GM18868 (cell line): ENCODE measurements at regions not wholly inside any gene's neighbourhood (a gene's known extent, or its start where the extent isn't known, plus 50 kb on each side); places are given as distances from the start of the nearest gene placed in this dataset.

Experiments used
- ATAC-seq: cut with Tn5 transposase; IDR thresholded peaks from one replicate; pipeline ENCODE4 v1.9.1; 2021; ENCODE audit warnings: mild to moderate bottlenecking, moderate library complexity; ENCODE audit not compliant: unreplicated experiment

GRCh38 chr5:158485047-158485446 is 614.7 kb downstream of the EBF1 start:
- ATAC-seq: no peak

GRCh38 chr5:158484150-158484549 is 615.6 kb downstream of the EBF1 start:
- no peak for ATAC-seq

GRCh38 chr5:158483281-158483860 is 616.3 kb downstream of the EBF1 start:
- ATAC-seq: no peak

- ATAC-seq: no peak
Measured at GRCh38 chr5:158482125-158482524, 617.6 kb downstream of the EBF1 start.

- no peak for ATAC-seq
Measured at GRCh38 chr5:158478139-158478538, 619.2 kb upstream of the CLINT1 start.

- ATAC-seq: no peak
Measured at GRCh38 chr5:158477214-158477613, 618.3 kb upstream of the CLINT1 start.

- no peak for ATAC-seq
Measured at GRCh38 chr5:158473016-158473635, 614.2 kb upstream of the CLINT1 start.

- no peak for ATAC-seq
Measured at GRCh38 chr5:158471535-158471924, 612.6 kb upstream of the CLINT1 start.

GRCh38 chr5:158470764-158471534 is 612.0 kb upstream of the CLINT1 start:
- ATAC-seq: no peak

- no peak for ATAC-seq
Measured at GRCh38 chr5:158468444-158468843, 609.5 kb upstream of the CLINT1 start.

- ATAC-seq: no peak
Measured at GRCh38 chr5:158466191-158466590, 607.2 kb upstream of the CLINT1 start.

GRCh38 chr5:158465086-158465972 is 606.4 kb upstream of the CLINT1 start:
- no peak for ATAC-seq

GRCh38 chr5:158464383-158464782 is 605.4 kb upstream of the CLINT1 start:
- ATAC-seq: no peak

GRCh38 chr5:158463938-158464337 is 605.0 kb upstream of the CLINT1 start:
- no peak for ATAC-seq

- no peak for ATAC-seq
Measured at GRCh38 chr5:158463188-158463587, 604.2 kb upstream of the CLINT1 start.

- no peak for ATAC-seq
Measured at GRCh38 chr5:158462349-158463114, 603.6 kb upstream of the CLINT1 start.

- no peak for ATAC-seq
Measured at GRCh38 chr5:158461240-158461854, 602.4 kb upstream of the CLINT1 start.

GRCh38 chr5:158458086-158458485 is 599.1 kb upstream of the CLINT1 start:
- no peak for ATAC-seq

- peak; percentile 61 for ATAC-seq
Measured at GRCh38 chr5:158456756-158457155, 597.8 kb upstream of the CLINT1 start.

- no peak for ATAC-seq
Measured at GRCh38 chr5:158456241-158456640, 597.3 kb upstream of the CLINT1 start.
